GM19324 (cell line): ENCODE measurements at regions not wholly inside any gene's neighbourhood (a gene's known extent, or its start where the extent isn't known, plus 50 kb on each side); places are given as distances from the start of the nearest gene placed in this dataset.
A peak's percentile ranks its signal among the peaks of the same experiment; 100 is the strongest.
"Not testable (repeated sequence)": the region's sequence is repeated elsewhere in the genome, so short reads cannot be mapped to it uniquely, and the experiment has no call there.

Experiments used
- ATAC-seq: cut with Tn5 transposase; IDR thresholded peaks from one replicate; pipeline ENCODE4 v1.9.1; 2021; ENCODE audit warnings: mild to moderate bottlenecking, moderate library complexity; ENCODE audit not compliant: unreplicated experiment, low FRiP score

- no peak for ATAC-seq
These were observed 118.5 kb upstream of the PHACTR3 start for GRCh38 chr20:59485576-59486454.

DNA sequence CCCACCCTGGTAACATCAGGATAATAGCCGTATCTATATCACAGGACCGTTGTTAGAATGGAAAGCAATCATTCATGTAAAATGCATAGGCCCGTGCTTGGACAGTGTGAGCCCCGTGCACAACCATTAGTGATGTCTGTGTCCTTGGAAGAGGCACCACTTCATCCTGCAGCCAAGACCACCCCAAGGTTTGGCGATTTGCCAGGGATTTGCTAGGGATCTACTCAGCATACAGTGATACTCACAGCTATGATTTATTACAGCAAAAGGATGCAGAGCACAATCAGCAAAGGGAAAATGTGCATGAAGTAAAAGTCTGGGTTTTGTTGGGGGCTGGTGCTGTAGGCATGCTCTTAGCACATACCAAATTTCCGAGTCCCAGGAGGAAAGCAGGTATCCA, 115.9 kb upstream of the PHACTR3 start:
- not testable (repeated sequence) for ATAC-seq

DNA sequence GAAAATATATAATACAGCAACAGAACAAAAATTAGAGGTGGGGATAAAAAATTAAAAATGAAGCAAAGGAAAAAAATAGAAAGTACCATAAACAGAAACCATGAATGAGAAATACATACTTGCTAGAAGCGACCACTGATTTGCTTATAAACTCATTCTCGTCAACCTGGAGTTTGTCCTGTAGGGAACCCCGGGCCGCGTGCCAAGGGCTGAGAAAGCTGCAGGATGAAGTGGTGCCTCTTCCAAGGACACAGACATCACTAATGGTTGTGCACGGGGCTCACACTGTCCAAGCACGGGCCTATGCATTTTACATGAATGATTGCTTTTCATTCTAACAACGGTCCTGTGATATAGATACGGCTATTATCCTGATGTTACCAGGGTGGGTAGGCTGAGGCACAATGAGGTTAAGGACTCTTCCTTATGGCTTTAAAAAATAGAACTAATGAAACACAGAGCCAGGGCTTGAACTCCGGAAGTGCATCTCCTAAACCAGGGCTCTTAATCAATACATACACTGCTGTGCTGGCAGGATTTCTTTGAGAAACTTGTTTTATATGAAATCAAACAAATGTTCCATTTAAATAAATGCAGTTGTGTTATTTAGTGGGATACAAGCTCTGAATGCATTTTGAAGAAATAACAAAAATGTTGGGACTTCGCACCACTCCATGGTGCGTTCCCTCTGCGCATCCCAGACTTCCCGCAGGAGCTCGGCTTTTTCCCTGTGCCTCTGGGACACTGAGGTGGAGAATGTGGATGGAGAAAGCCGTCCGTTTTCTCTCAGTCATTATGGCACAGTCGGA, 113.9 kb upstream of the PHACTR3 start:
- ATAC-seq, result not testable (repeated sequence)

GRCh38 chr20:59491884-59492283, 112.5 kb upstream of the PHACTR3 start:
- no peak for ATAC-seq

- ATAC-seq, result no peak
These were observed 110.4 kb upstream of the PHACTR3 start for GRCh38 chr20:59493926-59494325.

GRCh38 chr20:59495166-59495565, 109.2 kb upstream of the PHACTR3 start:
- ATAC-seq, result no peak

DNA sequence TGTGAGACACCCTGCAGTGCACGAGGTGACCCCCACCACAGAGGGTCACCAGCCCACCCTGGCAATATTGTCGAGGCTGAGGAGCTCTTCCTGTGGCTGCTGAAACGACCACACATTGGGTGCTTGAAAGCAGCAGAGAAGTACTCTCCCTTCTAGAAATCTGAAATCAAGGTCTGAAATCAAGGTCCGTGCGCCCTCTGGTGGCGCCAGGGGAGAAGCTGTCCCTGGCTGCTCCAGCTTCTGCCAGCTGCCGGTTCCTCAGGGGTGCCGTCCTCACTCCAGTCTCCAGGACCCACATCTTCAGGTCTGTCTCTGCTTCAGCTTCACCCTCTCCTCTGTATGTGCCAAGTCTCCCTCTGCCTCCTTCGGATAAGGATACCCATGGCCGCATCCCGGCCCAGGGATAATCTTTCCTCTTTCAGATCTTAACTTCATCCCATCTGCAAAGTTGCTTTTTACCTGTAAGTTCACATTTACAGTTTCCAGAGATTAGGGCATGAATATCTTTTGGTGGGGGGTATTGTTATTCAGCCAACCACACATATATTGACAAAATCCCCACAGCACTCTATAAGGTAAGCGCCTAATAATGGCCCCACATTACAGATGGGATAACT, 108.3 kb upstream of the PHACTR3 start:
- no peak for ATAC-seq

DNA sequence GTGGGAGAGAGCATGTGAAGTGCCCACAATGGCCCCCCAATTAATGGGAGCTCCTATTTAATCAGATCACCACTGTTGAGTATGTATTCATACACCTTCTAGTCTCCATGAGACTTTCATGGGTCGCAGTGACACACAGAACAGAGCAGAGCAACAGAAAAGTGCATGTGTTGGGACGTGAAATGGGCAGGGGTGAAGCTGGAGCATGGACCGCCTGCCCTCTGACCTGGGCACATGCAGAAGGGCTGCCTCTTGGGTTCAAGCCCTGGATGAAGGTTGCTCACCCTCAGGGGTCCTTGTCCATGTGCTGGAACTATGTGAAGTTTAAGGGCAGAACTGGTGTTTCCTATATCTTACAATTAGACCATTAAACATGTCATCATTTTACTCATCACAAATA, 106.0 kb upstream of the PHACTR3 start:
- ATAC-seq, result no peak

DNA sequence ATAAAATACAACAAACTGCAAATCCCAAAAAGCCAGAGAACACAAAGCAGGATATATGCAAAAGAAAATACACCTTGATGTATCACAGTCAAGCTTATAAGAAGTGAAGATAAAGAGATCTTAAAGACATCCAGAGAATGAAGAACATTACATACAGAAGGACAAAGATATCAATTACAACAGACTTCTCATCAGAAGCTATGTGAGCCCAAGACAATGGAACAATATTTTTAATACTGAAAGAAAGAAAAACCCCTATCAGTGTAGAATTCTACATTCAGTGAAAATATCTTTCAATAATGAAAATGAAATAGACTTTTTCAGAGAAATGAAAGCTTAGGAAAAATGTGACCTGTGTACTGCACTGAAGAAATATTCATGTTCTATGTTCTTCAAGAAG, 104.5 kb upstream of the PHACTR3 start:
- no peak for ATAC-seq

GRCh38 chr20:59508729-59509128, 95.6 kb upstream of the PHACTR3 start:
- ATAC-seq, result no peak

GRCh38 chr20:59512651-59513050, 91.7 kb upstream of the PHACTR3 start:
- no peak for ATAC-seq

- no peak for ATAC-seq
These were observed 89.8 kb upstream of the PHACTR3 start for GRCh38 chr20:59514554-59514953.

GRCh38 chr20:59515013-59515905, 89.1 kb upstream of the PHACTR3 start:
- no peak for ATAC-seq

DNA sequence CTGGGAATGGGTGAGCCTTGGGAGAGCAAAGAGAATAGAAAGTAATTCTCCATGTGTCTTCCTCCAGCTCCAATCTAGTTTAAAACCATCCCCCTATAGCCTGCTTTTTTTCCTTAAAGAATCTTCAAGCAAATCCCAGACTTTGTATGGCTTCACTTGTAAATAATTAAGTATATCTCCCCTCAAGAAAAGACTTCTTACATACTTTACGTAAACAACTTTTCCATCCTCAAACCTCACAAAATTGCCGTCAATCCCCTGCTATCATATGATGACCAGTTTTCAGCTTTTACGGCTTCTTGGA, 88.5 kb upstream of the PHACTR3 start:
- ATAC-seq, result no peak

DNA sequence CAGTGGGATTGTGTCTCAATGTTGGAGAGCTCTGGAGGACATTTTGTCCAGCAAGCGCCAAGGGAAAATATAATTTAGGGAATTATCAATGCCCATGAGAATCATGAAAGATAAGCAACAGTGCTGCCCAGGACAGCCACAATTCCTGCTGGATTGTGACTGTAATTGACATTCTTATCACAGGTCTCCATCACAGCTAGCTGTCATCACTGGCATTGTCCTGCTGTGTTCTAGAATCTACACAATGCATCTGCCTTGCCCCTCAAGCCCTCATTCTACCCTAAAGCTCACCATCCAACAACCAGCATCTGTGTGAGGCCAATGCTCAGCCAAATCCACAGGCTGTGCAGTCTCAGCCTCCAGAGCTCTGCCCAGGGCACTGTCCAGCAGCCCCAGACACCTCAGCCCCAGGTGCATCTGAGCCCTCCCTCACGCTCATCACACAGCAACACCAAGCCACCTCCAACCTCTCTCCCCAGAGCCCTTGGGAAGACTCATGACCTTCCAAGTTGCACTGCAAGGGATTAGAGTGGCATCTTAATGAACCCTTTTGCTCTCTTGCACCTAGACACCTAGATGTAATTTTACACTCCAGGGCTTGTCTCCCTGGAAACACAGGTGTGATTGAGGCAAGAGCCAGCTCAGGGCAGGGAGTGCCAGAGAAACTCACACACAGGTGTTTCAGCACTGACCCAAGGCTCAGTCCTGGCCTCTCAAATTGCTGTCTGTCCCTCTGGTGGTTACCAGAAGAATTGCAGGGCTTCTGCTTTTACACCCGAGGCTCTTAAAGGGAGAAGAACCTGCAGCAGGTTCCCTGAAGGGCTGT, 85.2 kb upstream of the PHACTR3 start:
- ATAC-seq, result peak; percentile 76

GRCh38 chr20:59519707-59520014, 84.7 kb upstream of the PHACTR3 start:
- no peak for ATAC-seq

DNA sequence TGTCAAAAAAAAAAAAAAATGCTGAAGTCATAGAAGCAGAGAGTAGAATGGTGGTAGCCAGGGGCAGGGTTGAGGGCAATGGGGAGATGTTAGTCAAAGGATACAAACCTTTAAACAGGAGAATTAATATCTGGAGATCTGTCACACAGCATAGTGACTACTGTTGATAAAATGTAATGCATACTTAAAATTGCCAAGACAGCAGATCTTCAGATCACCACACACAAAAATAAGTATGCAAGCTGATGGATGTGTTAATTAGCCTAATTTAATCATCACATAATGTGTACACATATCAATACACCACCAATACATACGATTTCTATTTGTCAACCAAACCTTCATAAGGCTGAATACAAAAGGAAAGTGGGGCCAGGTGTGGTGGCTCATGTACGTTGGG, 83.5 kb upstream of the PHACTR3 start:
- no peak for ATAC-seq

DNA sequence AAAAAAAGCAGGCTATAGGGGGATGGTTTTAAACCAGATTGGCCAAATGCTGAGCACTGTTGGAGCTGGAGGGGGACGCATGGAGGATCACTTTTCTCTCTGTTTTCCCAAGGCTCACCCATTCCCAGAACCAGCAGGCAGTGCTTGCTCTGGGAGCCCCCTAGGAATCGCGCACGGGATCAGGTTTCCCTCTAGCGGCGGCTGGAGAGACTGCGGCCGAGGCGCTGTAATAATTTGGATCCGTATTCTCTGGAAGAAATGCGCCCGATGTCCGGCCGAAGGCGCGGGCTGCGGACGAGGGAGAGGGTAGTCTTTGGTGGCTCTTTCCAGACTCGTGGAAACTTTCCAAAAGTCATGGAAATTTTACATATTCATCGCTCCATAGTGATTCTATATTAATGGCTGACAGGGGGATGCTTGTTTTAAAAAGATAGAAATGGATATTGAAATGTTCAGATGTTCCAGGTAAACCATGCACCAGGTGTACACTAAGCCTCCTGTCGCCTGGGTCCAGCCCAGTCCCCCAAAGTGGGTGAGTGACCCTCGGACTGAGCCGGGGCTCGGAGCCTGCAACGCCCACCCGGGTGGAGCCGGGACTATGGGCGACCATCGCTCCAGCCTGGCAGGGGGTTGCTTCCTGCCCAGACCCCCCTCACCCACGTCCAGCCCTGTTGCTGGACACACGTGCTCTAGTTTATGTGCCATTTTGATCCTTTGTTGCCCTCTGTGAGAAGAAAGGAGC, 78.7 kb upstream of the PHACTR3 start:
- no peak for ATAC-seq
